H9 (cell line): ENCODE measurements at regions not wholly inside any gene's neighbourhood (a gene's known extent, or its start where the extent isn't known, plus 50 kb on each side); places are given as distances from the start of the nearest gene placed in this dataset.

Experiments used
- DNase-seq: peaks from one replicate; pipeline ENCODE4 v3.0.0-alpha.2; 2017
- H2AFZ ChIP-seq: one replicate; pipeline ENCODE4 v1.6.1; 2013; ENCODE audit warnings: mild to moderate bottlenecking, low read length, control low read depth, moderate library complexity
- H2AK5ac ChIP-seq: 2 replicates; pipeline ENCODE4 v1.6.1; 2013; ENCODE audit warnings: low read length, control low read depth, mixed read lengths; ENCODE audit not compliant: insufficient read length
- H2BK120ac ChIP-seq: one replicate; pipeline ENCODE4 v1.6.1; 2013; ENCODE audit warnings: low read depth, mild to moderate bottlenecking, low read length, control low read depth, inconsistent platforms; ENCODE audit not compliant: poor library complexity, severe bottlenecking
- H2BK12ac ChIP-seq: 2 replicates; pipeline ENCODE4 v1.6.1; 2013; ENCODE audit warnings: low read length, control low read depth, mixed read lengths, low read depth; ENCODE audit not compliant: insufficient read length
- H2BK15ac ChIP-seq: 2 replicates; pipeline ENCODE4 v1.6.1; 2013; ENCODE audit warnings: low read depth, low read length, control low read depth
- H2BK20ac ChIP-seq: one replicate; pipeline ENCODE4 v1.6.1; 2013; ENCODE audit warnings: low read depth, mild to moderate bottlenecking, low read length, control low read depth, inconsistent platforms; ENCODE audit not compliant: poor library complexity, severe bottlenecking
- H2BK5ac ChIP-seq: 2 replicates; pipeline ENCODE4 v1.6.1; 2013; ENCODE audit warnings: low read length, control low read depth, mixed read lengths; ENCODE audit not compliant: insufficient read length
- H3K14ac ChIP-seq: 2 replicates; pipeline ENCODE4 v1.6.1; 2013; ENCODE audit warnings: low read length, control low read depth; ENCODE audit not compliant: insufficient read depth
- H3K18ac ChIP-seq: 2 replicates; pipeline ENCODE4 v1.6.1; 2013; ENCODE audit warnings: low read depth, mild to moderate bottlenecking, mixed read lengths, low read length, control low read depth; ENCODE audit not compliant: insufficient read length
- H3K23ac ChIP-seq: 2 replicates; pipeline ENCODE4 v1.6.1; 2013; ENCODE audit warnings: low read length, control low read depth, mixed read lengths, low read depth; ENCODE audit not compliant: insufficient read length
- H3K23me2 ChIP-seq: 2 replicates; pipeline ENCODE4 v1.6.1; 2013; ENCODE audit warnings: low read depth, mild to moderate bottlenecking, mixed read lengths, low read length, control low read depth; ENCODE audit not compliant: insufficient read length, poor library complexity, severe bottlenecking
- H3K27ac ChIP-seq: 2 replicates; pipeline ENCODE4 v1.5.1; 2013; ENCODE audit warnings: low read length, control low read depth, mixed read lengths, low read depth; ENCODE audit not compliant: insufficient read length
- H3K27me3 ChIP-seq: 2 replicates; pipeline ENCODE4 v1.6.1; 2013; ENCODE audit warnings: low read length, control low read depth, inconsistent platforms; ENCODE audit not compliant: insufficient read depth
- H3K4ac ChIP-seq: 2 replicates; pipeline ENCODE4 v1.6.1; 2013; ENCODE audit warnings: low read depth, mild to moderate bottlenecking, control low read depth, inconsistent platforms, low read length, moderate library complexity
- H3K4me1 ChIP-seq: 2 replicates; pipeline ENCODE4 v1.6.1; 2013; ENCODE audit warnings: low read length, control low read depth, inconsistent platforms; ENCODE audit not compliant: insufficient read depth
- H3K4me2 ChIP-seq: 2 replicates; pipeline ENCODE4 v1.6.1; 2013; ENCODE audit warnings: low read length, control low read depth, mixed read lengths; ENCODE audit not compliant: insufficient read length, insufficient read depth
- H3K56ac ChIP-seq: 2 replicates; pipeline ENCODE4 v1.6.1; 2013; ENCODE audit warnings: low read depth, mild to moderate bottlenecking, mixed read lengths, low read length, control low read depth; ENCODE audit not compliant: insufficient read length
- H3K79me1 ChIP-seq: 2 replicates; pipeline ENCODE4 v1.6.1; 2013; ENCODE audit warnings: low read depth, mild to moderate bottlenecking, moderate library complexity, low read length, control low read depth, inconsistent platforms; ENCODE audit not compliant: insufficient read depth, poor library complexity, severe bottlenecking
- H3K79me2 ChIP-seq: 2 replicates; pipeline ENCODE4 v1.6.1; 2013; ENCODE audit warnings: low read length, control low read depth, inconsistent platforms; ENCODE audit not compliant: insufficient read depth
- H3K9ac ChIP-seq: 2 replicates; pipeline ENCODE4 v1.6.1; 2013; ENCODE audit warnings: low read length, control low read depth, mixed read lengths; ENCODE audit not compliant: insufficient read length; ENCODE audit errors: extremely low read depth
- H3K9me3 ChIP-seq: one replicate; pipeline ENCODE4 v1.6.1; 2013; ENCODE audit warnings: low read depth, low read length, inconsistent platforms; ENCODE audit not compliant: control insufficient read depth
- H3T11ph ChIP-seq: one replicate; pipeline ENCODE4 v1.6.1; 2013; ENCODE audit warnings: mild to moderate bottlenecking, low read length, control low read depth, inconsistent platforms
- H4K20me1 ChIP-seq: one replicate; pipeline ENCODE4 v1.6.1; 2013; ENCODE audit not compliant: control insufficient read depth, insufficient read length, insufficient read depth
- H4K5ac ChIP-seq: 2 replicates; pipeline ENCODE4 v1.6.1; 2013; ENCODE audit warnings: low read depth, mild to moderate bottlenecking, mixed read lengths, low read length, control low read depth; ENCODE audit not compliant: insufficient read length
- H4K8ac ChIP-seq: replicated peaks from 2 replicates; pipeline ENCODE4 v1.6.1; 2013; ENCODE audit warnings: low read length, control low read depth, mixed read lengths, low read depth; ENCODE audit not compliant: insufficient read length
- H4K91ac ChIP-seq: 2 replicates; pipeline ENCODE4 v1.6.1; 2013; ENCODE audit warnings: low read depth, mild to moderate bottlenecking, moderate library complexity, mixed read lengths, low read length, control low read depth; ENCODE audit not compliant: insufficient read length
- H3K27ac Mint-ChIP-seq, 3 experiments: 2 replicates in 2 of 3; 3 replicates in 1 of 3; pipeline ENCODE4 v1.8.0; 2020 to 2021; ENCODE audit warnings: mixed read lengths in 3 of 3, mild to moderate bottlenecking in 1 of 3, moderate library complexity in 1 of 3
- H3K27me3 Mint-ChIP-seq: 2 replicates; pipeline ENCODE4 v1.8.0; 2021; ENCODE audit warnings: low read depth, mild to moderate bottlenecking, moderate library complexity, mixed read lengths
- H3K36me3 Mint-ChIP-seq, 3 experiments: 2 replicates in 2 of 3; 3 replicates in 1 of 3; pipeline ENCODE4 v1.8.0; 2020 to 2021; ENCODE audit warnings: low read depth in 3 of 3, mixed read lengths in 3 of 3; ENCODE audit not compliant: insufficient read depth in 1 of 3
- H3K4me1 Mint-ChIP-seq, 2 experiments: 2 replicates each; pipeline ENCODE4 v1.8.0; 2020; ENCODE audit warnings: mixed read lengths in 2 of 2
- H3K4me3 Mint-ChIP-seq, 2 experiments: 2 replicates in 1 of 2; 3 replicates in 1 of 2; pipeline ENCODE4 v1.8.0; 2020 to 2021; ENCODE audit warnings: mild to moderate bottlenecking in 2 of 2, mixed read lengths in 2 of 2, moderate library complexity in 1 of 2
- H3K9me3 Mint-ChIP-seq, 2 experiments: 2 replicates in 1 of 2; 3 replicates in 1 of 2; pipeline ENCODE4 v1.8.0; 2020; ENCODE audit warnings: mild to moderate bottlenecking in 2 of 2, mixed read lengths in 2 of 2, moderate library complexity in 1 of 2
- CTCF ChIP-seq: fragments of 200-600 bp; sonication (generic); conservative IDR thresholded peaks from 3 replicates; pipeline ENCODE4 v1.8.0; 2021; ENCODE audit warnings: antibody characterized with exemption, mild to moderate bottlenecking
- WGBS: extraction: QIAGEN DNeasy Blood & Tissue Kit; methylation state at CpG from one replicate; pipeline ENCODE4 v1.1.7; 2013; ENCODE audit warnings: missing lambda C conversion rate, low lambda C conversion rate, mixed read lengths; ENCODE audit not compliant: insufficient read length; ENCODE audit errors: extremely low coverage; 5-methylcytosine and 5-hydroxymethylcytosine counted together

- H2BK5ac ChIP-seq = no peak overlapping the region
- Mint-ChIP-seq H3K4me1 (peaks cover 3 to 4% of the 10 kb centered on the region in 2 experiments; a peak in 2 of 4 replicates), H3K9me3 (no peaks in the 10 kb centered on the region), H3K36me3 (no peaks in the 10 kb centered on the region), H3K4me3 (no peak overlapping the region), H3K27ac (no peak overlapping the region), H3K27me3 (no peaks in the 10 kb centered on the region; the same call in 1 of the 2 replicates)
- H2BK120ac ChIP-seq = no peak overlapping the region
- H3K79me2 ChIP-seq = no peaks in the 10 kb centered on the region
- H3K27me3 ChIP-seq = no peaks in the 10 kb centered on the region
- H2AFZ ChIP-seq = no peak overlapping the region
- no peak overlapping the region for H3K56ac ChIP-seq
- H3K9me3 ChIP-seq = no peaks in the 10 kb centered on the region
- H3K23me2 ChIP-seq = no peaks in the 10 kb centered on the region
- H3K4me2 ChIP-seq = no peak overlapping the region
- H3T11ph ChIP-seq = no peak overlapping the region
- no peak overlapping the region for H2BK20ac ChIP-seq
- no peak overlapping the region for H4K5ac ChIP-seq
- H3K18ac ChIP-seq = no peak overlapping the region
- no peak overlapping the region for H2BK15ac ChIP-seq
- no peak overlapping the region for H2BK12ac ChIP-seq
- no peak overlapping the region for H4K91ac ChIP-seq
- H3K27ac ChIP-seq = no peak overlapping the region
- no peak for TF ChIP-seq CTCF
- no peak overlapping the region for H3K4ac ChIP-seq
- H4K20me1 ChIP-seq = no peaks in the 10 kb centered on the region
- H3K79me1 ChIP-seq = no peaks in the 10 kb centered on the region
- no peak overlapping the region for H2AK5ac ChIP-seq
- no peak overlapping the region for H4K8ac ChIP-seq
- WGBS = no CpG with 5 or more reads among the region's 1 CpG
- H3K9ac ChIP-seq = no peak overlapping the region
- no peak for DNase-seq
- H3K4me1 ChIP-seq = no peaks in the 10 kb centered on the region
- H3K23ac ChIP-seq = no peak overlapping the region
- no peak overlapping the region for H3K14ac ChIP-seq
Observed at GRCh38 chr10:80938903-80939302, 401.2 kb downstream of the SH2D4B start.
